ENCODE measurements at regions not wholly inside any gene's neighbourhood (a gene's known extent, or its start where the extent isn't known, plus 50 kb on each side); places are given as distances from the start of the nearest gene placed in this dataset.

DNA sequence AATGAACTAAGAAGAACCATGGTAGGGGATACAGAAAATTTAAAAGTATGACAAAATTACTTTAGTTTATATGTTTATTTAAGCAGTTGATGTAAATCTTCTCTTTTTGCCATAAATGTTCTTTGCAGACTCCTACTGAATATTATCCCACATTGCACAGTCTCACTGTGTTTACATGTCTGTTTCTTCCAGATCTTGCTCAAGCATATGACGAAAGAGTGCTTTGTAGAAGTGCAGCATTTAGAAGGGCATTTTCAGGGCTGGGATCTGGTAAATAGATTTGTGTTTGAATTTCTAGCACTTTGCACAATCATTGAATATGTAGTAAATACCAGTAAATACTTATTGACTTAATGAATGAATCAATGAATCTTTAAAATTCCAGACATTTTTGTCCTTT, 152.0 kb upstream of the EPHA7 start:
- TF ChIP-seq, protein P1, sequence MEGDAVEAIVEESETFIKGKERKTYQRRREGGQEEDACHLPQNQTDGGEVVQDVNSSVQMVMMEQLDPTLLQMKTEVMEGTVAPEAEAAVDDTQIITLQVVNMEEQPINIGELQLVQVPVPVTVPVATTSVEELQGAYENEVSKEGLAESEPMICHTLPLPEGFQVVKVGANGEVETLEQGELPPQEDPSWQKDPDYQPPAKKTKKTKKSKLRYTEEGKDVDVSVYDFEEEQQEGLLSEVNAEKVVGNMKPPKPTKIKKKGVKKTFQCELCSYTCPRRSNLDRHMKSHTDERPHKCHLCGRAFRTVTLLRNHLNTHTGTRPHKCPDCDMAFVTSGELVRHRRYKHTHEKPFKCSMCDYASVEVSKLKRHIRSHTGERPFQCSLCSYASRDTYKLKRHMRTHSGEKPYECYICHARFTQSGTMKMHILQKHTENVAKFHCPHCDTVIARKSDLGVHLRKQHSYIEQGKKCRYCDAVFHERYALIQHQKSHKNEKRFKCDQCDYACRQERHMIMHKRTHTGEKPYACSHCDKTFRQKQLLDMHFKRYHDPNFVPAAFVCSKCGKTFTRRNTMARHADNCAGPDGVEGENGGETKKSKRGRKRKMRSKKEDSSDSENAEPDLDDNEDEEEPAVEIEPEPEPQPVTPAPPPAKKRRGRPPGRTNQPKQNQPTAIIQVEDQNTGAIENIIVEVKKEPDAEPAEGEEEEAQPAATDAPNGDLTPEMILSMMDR (IDR thresholded peaks at IDR 0.05) = no peak
- TF ChIP-seq POLR2A (IDR thresholded peaks at IDR 0.05) (no peak), EP300 (IDR thresholded peaks at IDR 0.05) (no peak), POLR2AphosphoS5 (IDR thresholded peaks at IDR 0.05) (no peak)
